DND-41 (cell line): ENCODE measurements at regions not wholly inside any gene's neighbourhood (a gene's known extent, or its start where the extent isn't known, plus 50 kb on each side); places are given as distances from the start of the nearest gene placed in this dataset.

ENCODE experiments used
- ATAC-seq: fragments of 200-7000 bp; cut with Tn5 transposase; 3 replicates; pipeline ENCODE4 v1.9.1; 2021; ENCODE audit warnings: low read depth; ENCODE audit not compliant: insufficient read depth
- DNase-seq: peaks from one replicate; pipeline ENCODE4 v3.0.0-alpha.2; 2020
- H2AFZ ChIP-seq: 2 replicates; pipeline ENCODE4 v1.6.0; 2012; ENCODE audit warnings: low read depth, low read length
- H3K27ac ChIP-seq: 2 replicates; pipeline ENCODE4 v1.5.1; 2012; ENCODE audit warnings: low read length, inconsistent platforms
- H3K27me3 ChIP-seq: fragments of 200-600 bp; sonication (generic); 2 replicates; pipeline ENCODE4 v1.6.0; 2012; ENCODE audit warnings: low read length, mild to moderate bottlenecking, inconsistent platforms; ENCODE audit not compliant: insufficient read depth, poor library complexity
- H3K36me3 ChIP-seq: 2 replicates; pipeline ENCODE4 v1.5.1; 2012; ENCODE audit warnings: low read length, inconsistent platforms; ENCODE audit not compliant: insufficient read depth
- H3K4me1 ChIP-seq: 2 replicates; pipeline ENCODE4 v1.5.1; 2012; ENCODE audit warnings: mild to moderate bottlenecking, low read length; ENCODE audit not compliant: insufficient read depth
- H3K4me2 ChIP-seq: 2 replicates; pipeline ENCODE4 v1.6.0; 2012; ENCODE audit warnings: mild to moderate bottlenecking, moderate library complexity, low read length, inconsistent platforms; ENCODE audit not compliant: insufficient read depth
- H3K4me3 ChIP-seq, 2 experiments: fragments of 200-600 bp in 1 of 2; shearing (Covaris generic) in 1 of 2; 2 replicates each; pipeline ENCODE4 v1.5.1; 2012 to 2016; ENCODE audit warnings: inconsistent platforms in 2 of 2, low read length in 2 of 2, mild to moderate bottlenecking in 2 of 2, low read depth in 1 of 2, moderate library complexity in 1 of 2
- H3K79me2 ChIP-seq: 2 replicates; pipeline ENCODE4 v1.6.0; 2012; ENCODE audit warnings: low read length, inconsistent platforms; ENCODE audit not compliant: insufficient read depth
- H3K9ac ChIP-seq: 2 replicates; pipeline ENCODE4 v1.6.0; 2012; ENCODE audit warnings: low read depth, mild to moderate bottlenecking, inconsistent platforms, low read length, moderate library complexity
- H3K9me3 ChIP-seq: 2 replicates; pipeline ENCODE4 v1.5.1; 2012; ENCODE audit warnings: low read length, moderate library complexity, mild to moderate bottlenecking, inconsistent platforms; ENCODE audit not compliant: insufficient read depth, severe bottlenecking
- H4K20me1 ChIP-seq: 2 replicates; pipeline ENCODE4 v1.6.0; 2012; ENCODE audit warnings: low read length; ENCODE audit not compliant: insufficient read depth
- EZH2 ChIP-seq: IDR thresholded peaks from 3 replicates; pipeline ENCODE4 v1.6.1; 2012; ENCODE audit warnings: borderline replicate concordance, low read depth, mild to moderate bottlenecking, moderate library complexity, low read length, inconsistent platforms; ENCODE audit not compliant: severe bottlenecking
- TF ChIP-seq, protein P1 (sequence below): IDR thresholded peaks from 2 replicates; pipeline ENCODE4 v1.5.1; 2012; ENCODE audit warnings: borderline replicate concordance, low read length, moderate library complexity, mild to moderate bottlenecking; ENCODE audit not compliant: poor library complexity, severe bottlenecking; ENCODE audit errors: extremely low read depth

DNA sequence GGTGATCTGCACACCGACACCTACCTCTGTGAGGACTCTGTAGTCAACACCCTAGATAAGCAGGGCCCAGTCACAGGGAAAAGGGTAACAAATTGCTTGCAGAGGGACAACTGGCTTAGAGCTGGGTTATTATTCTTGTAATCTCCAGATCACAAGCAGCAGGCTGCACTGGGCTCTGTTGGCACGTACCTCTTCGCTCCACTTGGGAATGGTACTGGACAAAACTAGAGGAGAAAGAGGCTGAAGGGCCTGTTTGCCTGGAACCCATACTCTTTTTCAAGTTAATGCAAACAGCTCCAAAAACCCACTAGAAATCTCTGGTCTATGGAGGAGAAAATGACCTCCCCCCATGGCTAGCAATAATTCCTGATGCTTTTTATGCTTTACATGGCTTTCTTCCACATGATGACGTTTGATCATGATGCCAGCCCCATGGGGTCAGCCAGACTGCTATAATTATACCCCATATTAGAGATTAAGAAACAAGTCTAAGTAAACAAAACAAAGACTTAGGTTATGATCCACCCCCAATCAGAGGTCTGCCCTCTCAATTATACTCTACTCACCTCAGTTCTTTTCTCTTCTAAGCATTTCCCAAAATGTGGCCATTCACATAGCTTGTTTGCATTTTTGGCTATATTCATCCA, 190.0 kb downstream of the UNC5CL start:
- Histone ChIP-seq H3K27ac (no peak overlapping the region), H3K36me3 (no peaks in the 10 kb centered on the region), H2AFZ (no peak overlapping the region), H3K9ac (no peak overlapping the region), H4K20me1 (0 out of 2 replicates have a peak, but pooled peaks cover 2% of the 10 kb centered on the region), H3K27me3 (peaks cover 9% of the 10 kb centered on the region), H3K4me1 (no peaks in the 10 kb centered on the region), H3K4me2 (no peak overlapping the region), H3K4me3 (no peak overlapping the region), H3K79me2 (no peaks in the 10 kb centered on the region), H3K9me3 (no peaks in the 10 kb centered on the region)
- DNase-seq (no peak), ATAC-seq (no peak)
- TF ChIP-seq, protein P1, sequence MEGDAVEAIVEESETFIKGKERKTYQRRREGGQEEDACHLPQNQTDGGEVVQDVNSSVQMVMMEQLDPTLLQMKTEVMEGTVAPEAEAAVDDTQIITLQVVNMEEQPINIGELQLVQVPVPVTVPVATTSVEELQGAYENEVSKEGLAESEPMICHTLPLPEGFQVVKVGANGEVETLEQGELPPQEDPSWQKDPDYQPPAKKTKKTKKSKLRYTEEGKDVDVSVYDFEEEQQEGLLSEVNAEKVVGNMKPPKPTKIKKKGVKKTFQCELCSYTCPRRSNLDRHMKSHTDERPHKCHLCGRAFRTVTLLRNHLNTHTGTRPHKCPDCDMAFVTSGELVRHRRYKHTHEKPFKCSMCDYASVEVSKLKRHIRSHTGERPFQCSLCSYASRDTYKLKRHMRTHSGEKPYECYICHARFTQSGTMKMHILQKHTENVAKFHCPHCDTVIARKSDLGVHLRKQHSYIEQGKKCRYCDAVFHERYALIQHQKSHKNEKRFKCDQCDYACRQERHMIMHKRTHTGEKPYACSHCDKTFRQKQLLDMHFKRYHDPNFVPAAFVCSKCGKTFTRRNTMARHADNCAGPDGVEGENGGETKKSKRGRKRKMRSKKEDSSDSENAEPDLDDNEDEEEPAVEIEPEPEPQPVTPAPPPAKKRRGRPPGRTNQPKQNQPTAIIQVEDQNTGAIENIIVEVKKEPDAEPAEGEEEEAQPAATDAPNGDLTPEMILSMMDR, result no peak
- no peak for TF ChIP-seq EZH2

DNA sequence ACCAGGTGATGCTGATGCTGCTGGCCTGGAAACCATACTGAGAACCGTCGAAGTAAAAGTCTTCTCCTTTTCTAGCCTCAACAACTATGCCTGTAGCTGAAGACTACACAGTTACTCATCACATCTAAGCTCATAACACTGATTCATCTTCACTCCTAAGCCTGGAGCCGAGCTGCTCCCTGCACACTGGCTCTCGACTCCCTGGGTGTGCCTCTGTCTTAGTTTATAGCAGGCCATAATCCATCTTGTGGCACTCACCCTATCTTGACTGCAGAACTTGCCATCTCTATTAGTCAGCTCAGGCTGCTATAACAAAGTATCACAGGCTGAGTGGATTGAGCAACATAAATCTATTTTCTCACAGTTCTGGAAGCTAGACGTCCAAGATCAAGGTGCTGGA, 191.0 kb downstream of the UNC5CL start:
- no peak overlapping the region for H3K27ac ChIP-seq
- no peaks in the 10 kb centered on the region for H3K36me3 ChIP-seq
- no peaks in the 10 kb centered on the region for H3K9me3 ChIP-seq
- ATAC-seq (no peak), DNase-seq (no peak)
- no peak overlapping the region for H3K4me3 ChIP-seq
- H3K79me2 ChIP-seq, result no peaks in the 10 kb centered on the region
- no peak overlapping the region for H2AFZ ChIP-seq
- no peaks in the 10 kb centered on the region for H3K4me1 ChIP-seq
- 0 out of 2 replicates have a peak, but pooled peaks cover 2% of the 10 kb centered on the region for H4K20me1 ChIP-seq
- peaks cover 17% of the 10 kb centered on the region for H3K27me3 ChIP-seq
- H3K4me2 ChIP-seq, result no peak overlapping the region
- H3K9ac ChIP-seq, result no peak overlapping the region
- no peak for TF ChIP-seq EZH2
- TF ChIP-seq, protein P1, result no peak

DNA sequence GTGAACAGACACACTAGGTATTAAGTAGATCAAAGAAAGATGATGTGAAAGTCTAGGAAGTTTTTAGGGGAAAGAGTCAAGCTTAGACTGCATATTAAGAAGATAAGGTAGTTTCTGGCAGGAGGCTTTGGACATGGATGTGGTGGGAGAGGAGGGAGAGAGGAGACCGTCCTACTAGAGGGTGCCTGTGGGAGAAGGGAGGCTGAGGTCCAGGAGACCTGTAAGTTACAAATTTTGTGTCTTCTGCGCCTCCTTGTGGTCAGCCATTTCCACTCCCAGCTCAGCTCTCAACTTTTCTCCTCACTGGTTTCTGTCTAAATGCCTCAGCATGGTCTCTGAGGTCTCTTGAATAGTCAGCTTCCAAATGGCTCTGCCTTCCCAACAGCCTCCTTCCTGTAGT, 193.5 kb downstream of the UNC5CL start:
- peaks cover 19% of the 10 kb centered on the region for H3K27me3 ChIP-seq
- peak; percentile 58; the same call in 2 of the 3 replicates for ATAC-seq
- peak; percentile 38 for DNase-seq

More for the DNA sequence above, 193.5 kb downstream of the UNC5CL start:
- H4K20me1 ChIP-seq, result 0 out of 2 replicates have a peak, but pooled peaks cover 2% of the 10 kb centered on the region
- no peak overlapping the region for H3K27ac ChIP-seq
- no peak for TF ChIP-seq EZH2
- TF ChIP-seq, protein P1, result peak; percentile 61
- H3K79me2 ChIP-seq, result no peaks in the 10 kb centered on the region
- no peak overlapping the region for H2AFZ ChIP-seq
- H3K4me3 ChIP-seq, result no peak overlapping the region
- H3K9me3 ChIP-seq, result no peaks in the 10 kb centered on the region
- no peaks in the 10 kb centered on the region for H3K4me1 ChIP-seq
- H3K9ac ChIP-seq, result no peak overlapping the region
- H3K4me2 ChIP-seq, result no peak overlapping the region
- no peaks in the 10 kb centered on the region for H3K36me3 ChIP-seq
